ENCODE measurements at regions not wholly inside any gene's neighbourhood (a gene's known extent, or its start where the extent isn't known, plus 50 kb on each side); places are given as distances from the start of the nearest gene placed in this dataset.
"Not testable (repeated sequence)": the region's sequence is repeated elsewhere in the genome, so short reads cannot be mapped to it uniquely, and the experiment has no call there.

GRCh38 chr1:200316148-200316803 lies 93.6 kb downstream of the ZNF281 start:
- no peak for DNase-seq

- DNase-seq = no peak
These were observed 95.6 kb downstream of the ZNF281 start for GRCh38 chr1:200314085-200314750.

GRCh38 chr1:200311256-200311655 lies 98.6 kb downstream of the ZNF281 start:
- no peak for DNase-seq

GRCh38 chr1:200310824-200311223 lies 99.0 kb downstream of the ZNF281 start:
- DNase-seq = no peak

GRCh38 chr1:200307755-200308066 lies 102.1 kb downstream of the ZNF281 start:
- no peak for DNase-seq

GRCh38 chr1:200306944-200307754 lies 102.7 kb downstream of the ZNF281 start:
- peak; percentile 3 for DNase-seq

- DNase-seq = no peak
These were observed 104.0 kb downstream of the ZNF281 start for GRCh38 chr1:200305806-200306205.

- no peak for DNase-seq
These were observed 105.7 kb downstream of the ZNF281 start for GRCh38 chr1:200304171-200304570.

- no peak for DNase-seq
These were observed 106.9 kb downstream of the ZNF281 start for GRCh38 chr1:200302921-200303290.

- peak; percentile 50 for DNase-seq
These were observed 107.5 kb downstream of the ZNF281 start for GRCh38 chr1:200302192-200302920.

GRCh38 chr1:200301152-200301551 lies 108.7 kb downstream of the ZNF281 start:
- no peak for DNase-seq

- DNase-seq = no peak
These were observed 110.3 kb downstream of the ZNF281 start for GRCh38 chr1:200299571-200299970.

- DNase-seq = no peak
These were observed 111.6 kb downstream of the ZNF281 start for GRCh38 chr1:200298242-200298641.

- DNase-seq = no peak
These were observed 113.7 kb downstream of the ZNF281 start for GRCh38 chr1:200296091-200296661.

- DNase-seq = no peak
These were observed 115.6 kb downstream of the ZNF281 start for GRCh38 chr1:200294241-200294640.

GRCh38 chr1:200292699-200293098 lies 117.1 kb downstream of the ZNF281 start:
- DNase-seq = no peak

- DNase-seq = no peak
These were observed 118.7 kb downstream of the ZNF281 start for GRCh38 chr1:200291106-200291505.

GRCh38 chr1:200290010-200290685 lies 119.7 kb downstream of the ZNF281 start:
- no peak for DNase-seq

- DNase-seq = no peak
These were observed 121.6 kb downstream of the ZNF281 start for GRCh38 chr1:200288226-200288625.

- not testable (repeated sequence) for DNase-seq
These were observed 125.6 kb downstream of the ZNF281 start for GRCh38 chr1:200284236-200284635.

- DNase-seq = no peak
These were observed 127.2 kb downstream of the ZNF281 start for GRCh38 chr1:200282497-200283122.
